ENCODE measurements at regions not wholly inside any gene's neighbourhood (a gene's known extent, or its start where the extent isn't known, plus 50 kb on each side); places are given as distances from the start of the nearest gene placed in this dataset.

DNA sequence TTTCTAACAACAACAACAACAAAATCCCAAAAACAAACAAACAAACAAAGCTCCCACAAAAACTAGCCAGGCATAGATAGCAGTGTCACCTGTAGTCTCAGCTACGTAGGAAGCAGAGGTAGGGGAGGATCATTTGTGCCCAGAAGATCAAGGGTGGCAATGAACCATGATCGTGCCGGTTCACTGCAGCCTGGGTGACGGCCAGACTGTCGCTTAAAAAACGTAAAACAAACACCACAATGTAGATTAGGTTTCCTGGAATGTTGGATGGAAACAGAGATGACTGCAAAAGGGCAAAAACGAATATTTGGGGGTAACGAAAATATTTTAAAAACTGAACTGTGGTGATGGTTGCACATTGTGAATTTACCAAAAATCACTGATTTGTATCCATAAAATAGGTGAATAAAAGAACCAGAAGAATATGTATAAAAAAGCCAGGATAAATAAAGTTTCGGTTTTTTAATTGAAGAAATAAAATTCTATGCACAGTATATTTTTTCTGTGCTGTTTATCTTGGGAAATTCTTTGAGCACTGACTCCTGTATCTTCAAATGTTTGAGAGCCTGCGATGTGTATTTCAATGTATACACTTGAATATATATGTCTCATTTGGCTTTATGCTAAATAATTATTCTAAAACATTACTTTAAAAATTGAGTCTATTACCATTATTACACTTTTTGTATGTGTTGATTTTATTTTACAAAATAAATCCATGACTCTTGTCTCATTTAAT, 1477.0 kb downstream of the PCDH7 start:
- Histone ChIP-seq H3K23me2 (ENCODE audit: low read depth, low read length) (no peaks in the 10 kb centered on the region), H3K56ac (replicated peaks; ENCODE audit: insufficient read length, low read depth, low read length) (no peak overlapping the region), H4K20me1 (replicated peaks in 1 of 2; ENCODE audit: control insufficient read depth in 1 of 2, insufficient read depth in 2 of 2, low read length in 2 of 2) (no peaks in the 10 kb centered on the region), H2AK5ac (ENCODE audit: low read depth, low read length) (no peak overlapping the region), H3K36me3 (ENCODE audit: control insufficient read depth in 2 of 4, insufficient read depth in 4 of 4, low read length in 3 of 4) (no peaks in the 10 kb centered on the region), H3K23ac (ENCODE audit: insufficient read length) (no peak overlapping the region), H2BK12ac (ENCODE audit: low read depth, low read length) (no peak overlapping the region), H3K9me3 (ENCODE audit: insufficient read depth in 2 of 2, low read depth in 1 of 2, low read length in 1 of 2) (no peaks in the 10 kb centered on the region), H2BK15ac (ENCODE audit: low read length) (no peak overlapping the region), H3K4ac (replicated peaks; ENCODE audit: insufficient read length, low read depth, low read length) (no peak overlapping the region), H3K18ac (ENCODE audit: extremely low read depth, low read length) (no peak overlapping the region), H3K4me2 (ENCODE audit: insufficient read depth in 1 of 2, low read depth in 2 of 2, low read length in 2 of 2) (no peak overlapping the region), H3K27me3 (replicated peaks in 1 of 4; ENCODE audit: control insufficient read depth in 3 of 4, extremely low read depth in 1 of 4, insufficient read depth in 3 of 4, low read length in 3 of 4) (no peaks in the 10 kb centered on the region), H3K4me1 (replicated peaks in 1 of 4; ENCODE audit: control insufficient read depth in 3 of 4, insufficient read depth in 4 of 4, low read length in 3 of 4) (no peaks in the 10 kb centered on the region), H4K91ac (replicated peaks; ENCODE audit: insufficient read length, low read length) (no peak overlapping the region), H3K9ac (replicated peaks in 1 of 4; ENCODE audit: extremely low read depth in 1 of 4, low read depth in 3 of 4, low read length in 3 of 4) (no peak overlapping the region), H3K79me2 (ENCODE audit: control insufficient read depth in 1 of 2, insufficient read depth in 2 of 2, low read length in 2 of 2) (no peaks in the 10 kb centered on the region), H3K79me1 (ENCODE audit: low read depth, low read length) (no peaks in the 10 kb centered on the region), H3K27ac (ENCODE audit: low read depth, low read length) (no peak overlapping the region), H4K8ac (ENCODE audit: extremely low read depth, insufficient read depth, low read length) (no peak overlapping the region), H2AFZ (ENCODE audit: low read length) (no peak overlapping the region), H3K4me3 (ENCODE audit: extremely low read depth in 1 of 4, insufficient read depth in 2 of 4, low read depth in 3 of 4, low read length in 4 of 4) (no peak overlapping the region), H2BK120ac (replicated peaks; ENCODE audit: low read depth, low read length) (no peak overlapping the region), H3K14ac (ENCODE audit: insufficient read length) (no peak overlapping the region), H2BK20ac (ENCODE audit: low read length) (no peak overlapping the region), H4K5ac (ENCODE audit: insufficient read length, low read depth, low read length) (no peak overlapping the region), H2BK5ac (ENCODE audit: low read depth, low read length) (no peak overlapping the region)
- ChIA-PET CTCF (ENCODE audit: partially characterized antibody) (interaction anchor here (1.4 kb wide), 1 partner anchor 30 kb away, joined by 3 read pairs; no protein-coding TSS in a partner anchor), POLR2A (ENCODE audit: partially characterized antibody) (no interaction called here)
- DNase-seq (ENCODE audit: low read depth in 1 of 2, low spot score in 2 of 2) (no peak), FAIRE-seq (no peak)
- WGBS, 2 experiments (ENCODE audit: extremely low coverage in 1 of 2, insufficient coverage in 1 of 2, insufficient read length in 1 of 2, insufficient replicate concordance in 2 of 2, low coverage in 1 of 2, low lambda C conversion rate in 2 of 2, missing lambda C conversion rate in 1 of 2): 95% methylated on average over 10 of the region's 10 CpGs; no CpG with 5 or more reads in 1 of the 2 experiments
- TF ChIP-seq GTF2F1 (IDR thresholded peaks at IDR 0.05; ENCODE audit: borderline replicate concordance, low read depth, low read length): no peak
